Mesenchymal stem cell (in vitro differentiated cells and primary cell): ENCODE measurements at regions not wholly inside any gene's neighbourhood (a gene's known extent, or its start where the extent isn't known, plus 50 kb on each side); places are given as distances from the start of the nearest gene placed in this dataset.

Experiments used
- DNase-seq: peaks from one replicate; pipeline ENCODE4 v3.0.0-alpha.2; 2013
- H2AFZ ChIP-seq: one replicate; pipeline ENCODE4 v1.6.1; 2013; ENCODE audit warnings: low read depth, mild to moderate bottlenecking, control low read depth, inconsistent platforms, low read length, moderate library complexity
- H2AK5ac ChIP-seq: 2 replicates; pipeline ENCODE4 v1.6.1; 2013; ENCODE audit warnings: low read length, moderate library complexity, mild to moderate bottlenecking, inconsistent platforms; ENCODE audit not compliant: severe bottlenecking
- H2BK120ac ChIP-seq: one replicate; pipeline ENCODE4 v1.6.1; 2013; ENCODE audit warnings: low read depth, mild to moderate bottlenecking, inconsistent platforms, low read length, moderate library complexity
- H2BK12ac ChIP-seq, 2 experiments: one replicate each; pipeline ENCODE4 v1.6.1; 2013; ENCODE audit warnings: inconsistent platforms in 2 of 2, low read length in 2 of 2, mild to moderate bottlenecking in 2 of 2, moderate library complexity in 2 of 2, control low read depth in 1 of 2
- H2BK15ac ChIP-seq: one replicate; pipeline ENCODE4 v1.6.1; 2013; ENCODE audit warnings: mild to moderate bottlenecking, low read depth, inconsistent platforms; ENCODE audit not compliant: poor library complexity, severe bottlenecking
- H2BK5ac ChIP-seq: 2 replicates; pipeline ENCODE4 v1.6.1; 2013; ENCODE audit warnings: low read depth, mild to moderate bottlenecking, low read length, control low read depth, inconsistent platforms; ENCODE audit not compliant: poor library complexity, severe bottlenecking
- H3K14ac ChIP-seq, 2 experiments: one replicate each; pipeline ENCODE4 v1.6.1; 2013; ENCODE audit warnings: inconsistent platforms in 2 of 2, low read length in 2 of 2, control low read depth in 1 of 2, mild to moderate bottlenecking in 1 of 2, moderate library complexity in 1 of 2
- H3K18ac ChIP-seq, 2 experiments: one replicate each; pipeline ENCODE4 v1.6.1; 2013; ENCODE audit warnings: inconsistent platforms in 2 of 2, low read length in 2 of 2, control low read depth in 1 of 2, low read depth in 1 of 2, mild to moderate bottlenecking in 1 of 2
- H3K23ac ChIP-seq, 2 experiments: one replicate each; pipeline ENCODE4 v1.6.1; 2013; ENCODE audit warnings: inconsistent platforms in 2 of 2, low read length in 2 of 2, mild to moderate bottlenecking in 2 of 2, moderate library complexity in 2 of 2, control low read depth in 1 of 2
- H3K27ac ChIP-seq: 2 replicates; pipeline ENCODE4 v1.5.1; 2013; ENCODE audit warnings: mild to moderate bottlenecking, moderate library complexity, low read length, control low read depth, inconsistent platforms; ENCODE audit not compliant: poor library complexity, severe bottlenecking
- H3K27me3 ChIP-seq, 2 experiments: 2 replicates each; pipeline versions ENCODE4 v1.6.1 to v1.7.0; 2013; ENCODE audit warnings: low read length in 2 of 2, mild to moderate bottlenecking in 2 of 2, moderate library complexity in 2 of 2, control low read depth in 1 of 2, inconsistent platforms in 1 of 2; ENCODE audit not compliant: control insufficient read depth in 1 of 2, insufficient read depth in 1 of 2
- H3K36me3 ChIP-seq, 2 experiments: 2 replicates each; pipeline versions ENCODE4 v1.6.1 to v1.7.0; 2013; ENCODE audit warnings: low read length in 2 of 2, control low read depth in 1 of 2, inconsistent platforms in 1 of 2, low read depth in 1 of 2, mild to moderate bottlenecking in 1 of 2; ENCODE audit not compliant: insufficient read depth in 2 of 2, control insufficient read depth in 1 of 2
- H3K4ac ChIP-seq, 2 experiments: one replicate each; pipeline ENCODE4 v1.6.1; 2013; ENCODE audit warnings: inconsistent platforms in 2 of 2, low read length in 2 of 2, mild to moderate bottlenecking in 2 of 2, moderate library complexity in 2 of 2, control low read depth in 1 of 2, low read depth in 1 of 2
- H3K4me1 ChIP-seq: 2 replicates; pipeline ENCODE4 v1.6.1; 2013; ENCODE audit warnings: low read depth, low read length, control low read depth; ENCODE audit not compliant: control insufficient read depth, insufficient read depth
- H3K4me2 ChIP-seq: 2 replicates; pipeline ENCODE4 v1.6.1; 2013; ENCODE audit warnings: low read length, mild to moderate bottlenecking, inconsistent platforms; ENCODE audit not compliant: poor library complexity, severe bottlenecking
- H3K4me3 ChIP-seq, 2 experiments: 2 replicates each; pipeline versions ENCODE4 v1.5.1 to v1.7.0; 2013; ENCODE audit warnings: low read length in 2 of 2, mild to moderate bottlenecking in 2 of 2, control low read depth in 1 of 2, low read depth in 1 of 2; ENCODE audit not compliant: insufficient read depth in 1 of 2
- H3K79me1 ChIP-seq: replicated peaks from 2 replicates; pipeline ENCODE4 v1.6.1; 2013; ENCODE audit warnings: mild to moderate bottlenecking, control low read depth, low read length, inconsistent platforms; ENCODE audit not compliant: poor library complexity, severe bottlenecking
- H3K9ac ChIP-seq: 2 replicates; pipeline ENCODE4 v1.7.0; 2013; ENCODE audit warnings: mild to moderate bottlenecking, low read length, moderate library complexity
- H3K9me3 ChIP-seq: 2 replicates; pipeline ENCODE4 v1.7.0; 2013; ENCODE audit warnings: mild to moderate bottlenecking, low read length; ENCODE audit not compliant: control insufficient read depth
- H4K8ac ChIP-seq: one replicate; pipeline ENCODE4 v1.6.1; 2013; ENCODE audit warnings: inconsistent platforms, mild to moderate bottlenecking, low read length, moderate library complexity
- H4K91ac ChIP-seq: one replicate; pipeline ENCODE4 v1.6.1; 2013; ENCODE audit warnings: mild to moderate bottlenecking, low read length, inconsistent platforms
- WGBS: methylation state at CpG from one replicate; pipeline ENCODE4 v1.1.7; 2013; ENCODE audit warnings: mixed read lengths; 5-methylcytosine and 5-hydroxymethylcytosine counted together

GRCh38 chr3:22729212-22729611 is 473.9 kb upstream of the UBE2E2 start:
- no peak overlapping the region for H3K4me2 ChIP-seq
- no peak overlapping the region for H3K4me3 ChIP-seq
- H3K9me3 ChIP-seq: no peaks in the 10 kb centered on the region
- DNase-seq: no peak
- H3K27ac ChIP-seq: no peak overlapping the region
- no peak overlapping the region for H3K4ac ChIP-seq
- no peaks in the 10 kb centered on the region for H3K4me1 ChIP-seq
- H4K91ac ChIP-seq: no peak overlapping the region
- no peak overlapping the region for H4K8ac ChIP-seq
- H3K36me3 ChIP-seq: no peaks in the 10 kb centered on the region
- H2AK5ac ChIP-seq: no peak overlapping the region
- H2BK120ac ChIP-seq: no peak overlapping the region
- no peak overlapping the region for H3K9ac ChIP-seq
- no peak overlapping the region for H3K23ac ChIP-seq
- H3K27me3 ChIP-seq: peaks cover 0 to 4% of the 10 kb centered on the region in 2 experiments
- no peak overlapping the region for H3K18ac ChIP-seq
- 94% methylated on average over 4 of the region's 5 CpGs for WGBS
- H2AFZ ChIP-seq: no peak overlapping the region
- no peak overlapping the region for H2BK12ac ChIP-seq
- no peak overlapping the region for H2BK5ac ChIP-seq
- no peak overlapping the region for H3K14ac ChIP-seq
- no peak overlapping the region for H2BK15ac ChIP-seq
- no peaks in the 10 kb centered on the region for H3K79me1 ChIP-seq

GRCh38 chr3:22729981-22730380 is 473.1 kb upstream of the UBE2E2 start:
- no peaks in the 10 kb centered on the region for H3K4me1 ChIP-seq
- H2BK15ac ChIP-seq: no peak overlapping the region
- H2BK5ac ChIP-seq: no peak overlapping the region
- H3K4ac ChIP-seq: no peak overlapping the region
- no peak overlapping the region for H3K27ac ChIP-seq
- no peak overlapping the region for H3K23ac ChIP-seq
- no peak overlapping the region for H3K4me3 ChIP-seq
- no peaks in the 10 kb centered on the region for H3K36me3 ChIP-seq
- no peak overlapping the region for H3K18ac ChIP-seq
- 0% methylated on average over 1 of the region's 1 CpG for WGBS
- H2AFZ ChIP-seq: no peak overlapping the region
- H3K27me3 ChIP-seq: peaks cover 0 to 4% of the 10 kb centered on the region in 2 experiments
- H4K91ac ChIP-seq: no peak overlapping the region
- no peak for DNase-seq
- no peak overlapping the region for H2BK120ac ChIP-seq
- no peaks in the 10 kb centered on the region for H3K79me1 ChIP-seq
- no peaks in the 10 kb centered on the region for H3K9me3 ChIP-seq
- H3K14ac ChIP-seq: no peak overlapping the region
- no peak overlapping the region for H3K4me2 ChIP-seq
- H4K8ac ChIP-seq: no peak overlapping the region
- no peak overlapping the region for H2AK5ac ChIP-seq
- H2BK12ac ChIP-seq: no peak overlapping the region
- H3K9ac ChIP-seq: no peak overlapping the region

- H2AFZ ChIP-seq: no peak overlapping the region
- peaks cover 0 to 4% of the 10 kb centered on the region in 2 experiments for H3K27me3 ChIP-seq
- H3K4me2 ChIP-seq: no peak overlapping the region
- H4K8ac ChIP-seq: no peak overlapping the region
- no peak overlapping the region for H2BK120ac ChIP-seq
- H3K27ac ChIP-seq: no peak overlapping the region
- no peaks in the 10 kb centered on the region for H3K36me3 ChIP-seq
- no peaks in the 10 kb centered on the region for H3K79me1 ChIP-seq
- no peak overlapping the region for H4K91ac ChIP-seq
- no peak overlapping the region for H3K14ac ChIP-seq
- H3K18ac ChIP-seq: no peak overlapping the region
- H2BK15ac ChIP-seq: no peak overlapping the region
- no peaks in the 10 kb centered on the region for H3K9me3 ChIP-seq
- no peak overlapping the region for H3K23ac ChIP-seq
- no peak overlapping the region for H3K4ac ChIP-seq
- 93% methylated on average over 1 of the region's 1 CpG for WGBS
- H3K4me3 ChIP-seq: no peak overlapping the region
- H2BK5ac ChIP-seq: no peak overlapping the region
- no peak for DNase-seq
- H3K9ac ChIP-seq: no peak overlapping the region
- H2BK12ac ChIP-seq: no peak overlapping the region
- no peak overlapping the region for H2AK5ac ChIP-seq
- no peaks in the 10 kb centered on the region for H3K4me1 ChIP-seq
These were observed 472.4 kb upstream of the UBE2E2 start for GRCh38 chr3:22730701-22731100.

GRCh38 chr3:22731901-22732300 is 471.2 kb upstream of the UBE2E2 start:
- DNase-seq: no peak
- no peaks in the 10 kb centered on the region for H3K79me1 ChIP-seq
- H2AFZ ChIP-seq: no peak overlapping the region
- no peak overlapping the region for H4K8ac ChIP-seq
- H3K9me3 ChIP-seq: no peaks in the 10 kb centered on the region
- no peak overlapping the region for H3K9ac ChIP-seq
- no peak overlapping the region for H3K4ac ChIP-seq
- H2BK120ac ChIP-seq: no peak overlapping the region
- WGBS: 25% methylated on average over 1 of the region's 1 CpG
- no peak overlapping the region for H3K18ac ChIP-seq
- H3K4me1 ChIP-seq: no peaks in the 10 kb centered on the region
- no peak overlapping the region for H2BK5ac ChIP-seq
- no peak overlapping the region for H4K91ac ChIP-seq
- H2AK5ac ChIP-seq: no peak overlapping the region
- H3K36me3 ChIP-seq: no peaks in the 10 kb centered on the region
- H3K4me2 ChIP-seq: no peak overlapping the region
- H3K14ac ChIP-seq: no peak overlapping the region
- H2BK15ac ChIP-seq: no peak overlapping the region
- H2BK12ac ChIP-seq: no peak overlapping the region
- no peak overlapping the region for H3K4me3 ChIP-seq
- no peak overlapping the region for H3K23ac ChIP-seq
- H3K27me3 ChIP-seq: peaks cover 0 to 4% of the 10 kb centered on the region in 2 experiments
- no peak overlapping the region for H3K27ac ChIP-seq
